NCI-H2227 (cell line): ENCODE measurements at regions not wholly inside any gene's neighbourhood (a gene's known extent, or its start where the extent isn't known, plus 50 kb on each side); places are given as distances from the start of the nearest gene placed in this dataset.
"Not testable (repeated sequence)": the region's sequence is repeated elsewhere in the genome, so short reads cannot be mapped to it uniquely, and the experiment has no call there.

Experiments used
- DNase-seq: peaks from one replicate; lab custom pipeline; 2025; ENCODE audit not compliant: unreplicated experiment; lab: John Stamatoyannopoulos, UW

GRCh38 chr22:22820076-22820475 is 67.5 kb upstream of the IGLL5 start:
- DNase-seq, result no peak

GRCh38 chr22:22820626-22821025 is 67.0 kb upstream of the IGLL5 start:
- no peak for DNase-seq

- DNase-seq, result no peak
These were observed 66.3 kb upstream of the IGLL5 start for GRCh38 chr22:22821340-22821739.

GRCh38 chr22:22822106-22822505 is 65.5 kb upstream of the IGLL5 start:
- DNase-seq, result no peak

- DNase-seq, result not testable (repeated sequence)
These were observed 65.1 kb upstream of the IGLL5 start for GRCh38 chr22:22822553-22822952.

GRCh38 chr22:22823131-22823810 is 64.3 kb upstream of the IGLL5 start:
- DNase-seq, result no peak

- DNase-seq, result no peak
These were observed 63.0 kb upstream of the IGLL5 start for GRCh38 chr22:22824340-22825212.

GRCh38 chr22:22825213-22825593 is 62.4 kb upstream of the IGLL5 start:
- no peak for DNase-seq

- DNase-seq, result no peak
These were observed 60.3 kb upstream of the IGLL5 start for GRCh38 chr22:22827187-22827939.

GRCh38 chr22:22830193-22830592 is 57.4 kb upstream of the IGLL5 start:
- no peak for DNase-seq

- no peak for DNase-seq
These were observed 56.5 kb upstream of the IGLL5 start for GRCh38 chr22:22830957-22831688.

- no peak for DNase-seq
These were observed 54.6 kb upstream of the IGLL5 start for GRCh38 chr22:22833059-22833458.

GRCh38 chr22:22833488-22833887 is 54.1 kb upstream of the IGLL5 start:
- no peak for DNase-seq

- no peak for DNase-seq
These were observed 53.4 kb upstream of the IGLL5 start for GRCh38 chr22:22834204-22834603.

GRCh38 chr22:22834783-22835182 is 52.8 kb upstream of the IGLL5 start:
- DNase-seq, result no peak

GRCh38 chr22:22835242-22835641 is 52.4 kb upstream of the IGLL5 start:
- DNase-seq, result no peak

GRCh38 chr22:22835771-22836291 is 51.8 kb upstream of the IGLL5 start:
- no peak for DNase-seq

GRCh38 chr22:22836635-22837034 is 51.0 kb upstream of the IGLL5 start:
- no peak for DNase-seq
